ENCODE measurements at regions not wholly inside any gene's neighbourhood (a gene's known extent, or its start where the extent isn't known, plus 50 kb on each side); places are given as distances from the start of the nearest gene placed in this dataset.

DNA sequence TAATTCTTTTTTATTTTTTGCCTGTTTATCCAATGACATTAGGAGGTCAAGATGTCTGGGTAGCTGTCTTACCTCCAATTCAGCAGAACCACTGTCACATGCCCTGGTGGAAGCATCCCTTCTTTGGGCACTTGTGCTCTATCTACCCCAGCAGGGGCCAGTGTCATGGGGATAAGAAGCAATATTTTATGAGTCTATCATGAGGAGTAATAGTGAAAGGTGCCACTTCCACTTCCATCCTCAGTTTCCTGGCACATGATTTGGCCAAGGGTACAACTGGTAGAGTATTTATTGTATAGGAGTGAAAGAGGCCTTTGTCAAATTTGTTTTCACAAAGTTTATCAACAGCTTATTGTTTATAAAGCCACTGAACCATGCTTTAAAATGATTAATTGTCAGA is 112.5 kb downstream of the CCDC71L start:
- Histone ChIP-seq H3K36me3 (ENCODE audit: insufficient read depth, low read length) (no peaks in the 10 kb centered on the region), H4K20me1 (ENCODE audit: insufficient read depth, low read depth, low read length) (no peaks in the 10 kb centered on the region), H3K4me3 (ENCODE audit: low read length) (no peak overlapping the region), H3K4me2 (ENCODE audit: low read depth, low read length, poor library complexity, severe bottlenecking) (no peak overlapping the region), H3K9me3 (ENCODE audit: low read length) (no peaks in the 10 kb centered on the region), H3K27ac (ENCODE audit: low read length) (no peak overlapping the region), H3K9me2 (replicated peaks; ENCODE audit: insufficient read depth, low read length) (no peaks in the 10 kb centered on the region), H2AFZ (ENCODE audit: low read length) (no peak overlapping the region), H3K9ac (ENCODE audit: low read length) (no peak overlapping the region), H3K79me2 (ENCODE audit: low read length) (no peaks in the 10 kb centered on the region), H3K27me3 (ENCODE audit: low read length) (no peaks in the 10 kb centered on the region), H3K4me1 (ENCODE audit: low read length) (peaks cover 17% of the 10 kb centered on the region)
- DNase-seq = no peak

DNA sequence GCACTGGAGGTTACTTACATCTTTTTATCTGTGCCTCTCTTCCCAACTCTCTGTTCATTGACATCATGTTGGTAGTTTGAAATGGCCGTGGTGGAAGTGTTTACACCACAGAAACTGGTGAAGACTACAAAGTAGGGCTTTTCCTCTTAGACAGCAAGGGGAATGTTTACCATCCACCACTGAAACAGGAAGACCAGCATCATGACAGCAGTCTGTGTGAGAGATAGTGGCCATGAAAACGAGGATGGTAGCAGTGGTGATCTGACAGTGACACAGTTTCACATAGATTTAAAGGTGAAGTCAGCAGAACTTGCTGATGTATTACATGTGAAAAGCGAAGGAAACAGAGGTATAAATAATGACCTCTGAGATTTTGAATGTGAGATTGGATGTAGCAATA is 115.7 kb downstream of the CCDC71L start:
- no peaks in the 10 kb centered on the region for H3K79me2 ChIP-seq (ENCODE audit: low read length)
- no peaks in the 10 kb centered on the region for H3K9me3 ChIP-seq (ENCODE audit: low read length)
- no peak overlapping the region for H3K4me3 ChIP-seq (ENCODE audit: low read length)
- H3K4me1 ChIP-seq (ENCODE audit: low read length) = no peaks in the 10 kb centered on the region
- no peak overlapping the region for H2AFZ ChIP-seq (ENCODE audit: low read length)
- DNase-seq = no peak
- no peak overlapping the region for H3K9ac ChIP-seq (ENCODE audit: low read length)
- no peak overlapping the region for H3K4me2 ChIP-seq (ENCODE audit: low read depth, low read length, poor library complexity, severe bottlenecking)
- H3K9me2 ChIP-seq (replicated peaks; ENCODE audit: insufficient read depth, low read length) = no peaks in the 10 kb centered on the region
- H4K20me1 ChIP-seq (ENCODE audit: insufficient read depth, low read depth, low read length) = no peaks in the 10 kb centered on the region
- H3K36me3 ChIP-seq (ENCODE audit: insufficient read depth, low read length) = no peaks in the 10 kb centered on the region
- no peaks in the 10 kb centered on the region for H3K27me3 ChIP-seq (ENCODE audit: low read length)
- H3K27ac ChIP-seq (ENCODE audit: low read length) = no peak overlapping the region

DNA sequence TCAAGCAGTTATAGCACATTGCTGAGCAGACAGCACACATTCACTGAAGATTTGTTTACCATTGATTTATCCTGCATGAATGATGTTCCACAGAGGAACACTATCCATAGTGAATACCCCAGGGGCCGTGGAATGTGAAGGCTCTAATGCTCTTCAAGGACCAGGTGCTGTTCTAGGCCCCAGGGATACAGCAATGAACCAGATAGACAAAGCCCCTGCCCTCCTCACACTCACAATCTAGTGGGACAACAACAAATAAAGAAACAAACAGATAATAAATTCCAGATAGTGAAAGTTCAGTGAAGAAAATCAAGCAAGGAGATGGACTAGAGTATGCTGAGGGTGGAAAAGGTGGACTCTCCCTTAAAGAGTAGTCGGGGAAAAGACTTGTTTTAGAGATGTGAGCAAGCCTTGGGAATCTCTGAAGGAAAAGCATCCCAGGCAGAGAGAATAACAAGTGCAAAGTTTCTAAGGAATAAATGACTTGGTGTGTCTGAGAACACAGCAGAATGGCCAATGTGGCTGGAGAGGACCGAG is 117.7 kb downstream of the CCDC71L start:
- no peak for DNase-seq
- no peak overlapping the region for H2AFZ ChIP-seq (ENCODE audit: low read length)
- H3K79me2 ChIP-seq (ENCODE audit: low read length) = no peaks in the 10 kb centered on the region
- no peaks in the 10 kb centered on the region for H3K27me3 ChIP-seq (ENCODE audit: low read length)
- no peak overlapping the region for H3K4me2 ChIP-seq (ENCODE audit: low read depth, low read length, poor library complexity, severe bottlenecking)
- H3K4me3 ChIP-seq (ENCODE audit: low read length) = no peak overlapping the region
- no peaks in the 10 kb centered on the region for H3K4me1 ChIP-seq (ENCODE audit: low read length)
- no peak overlapping the region for H3K9ac ChIP-seq (ENCODE audit: low read length)
- no peaks in the 10 kb centered on the region for H3K36me3 ChIP-seq (ENCODE audit: insufficient read depth, low read length)
- H4K20me1 ChIP-seq (ENCODE audit: insufficient read depth, low read depth, low read length) = no peaks in the 10 kb centered on the region
- H3K27ac ChIP-seq (ENCODE audit: low read length) = no peak overlapping the region
- H3K9me3 ChIP-seq (ENCODE audit: low read length) = no peaks in the 10 kb centered on the region
- no peaks in the 10 kb centered on the region for H3K9me2 ChIP-seq (replicated peaks; ENCODE audit: insufficient read depth, low read length)

DNA sequence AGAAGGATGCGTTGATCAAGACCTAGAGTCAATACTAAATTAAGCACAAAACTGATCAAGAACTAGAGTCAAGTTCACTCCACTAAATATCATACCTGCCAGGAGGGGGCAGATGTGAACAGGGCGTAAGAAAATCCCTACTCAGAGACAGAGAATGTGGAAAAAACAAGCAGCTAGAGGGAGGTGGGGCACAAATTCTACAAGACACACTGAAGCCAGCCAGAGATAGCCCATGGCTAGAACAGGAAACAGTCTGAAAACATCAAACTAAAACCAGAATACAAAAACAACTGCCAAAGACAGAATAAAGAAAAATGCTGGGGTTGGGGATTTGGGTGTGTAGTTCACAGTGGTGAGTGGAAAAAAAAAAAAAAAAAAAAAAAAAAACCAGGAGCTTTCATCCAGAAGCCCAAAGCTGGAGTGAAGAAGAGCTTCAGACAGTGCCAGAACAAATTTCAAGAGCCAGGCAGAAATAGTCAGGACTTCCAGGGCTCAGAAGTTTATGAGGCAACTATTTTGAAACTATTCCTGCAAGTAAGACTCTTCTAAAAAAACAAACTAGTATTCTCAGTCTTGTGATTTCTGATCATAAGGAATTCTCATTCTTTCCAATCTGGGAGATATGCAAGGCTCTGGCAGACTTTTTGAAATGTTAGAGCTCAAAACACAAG is 118.3 kb downstream of the CCDC71L start:
- no peaks in the 10 kb centered on the region for H3K79me2 ChIP-seq (ENCODE audit: low read length)
- H3K4me3 ChIP-seq (ENCODE audit: low read length) = no peak overlapping the region
- H3K27ac ChIP-seq (ENCODE audit: low read length) = no peak overlapping the region
- no peaks in the 10 kb centered on the region for H3K36me3 ChIP-seq (ENCODE audit: insufficient read depth, low read length)
- no peaks in the 10 kb centered on the region for H4K20me1 ChIP-seq (ENCODE audit: insufficient read depth, low read depth, low read length)
- H3K9me2 ChIP-seq (replicated peaks; ENCODE audit: insufficient read depth, low read length) = no peaks in the 10 kb centered on the region
- H3K4me2 ChIP-seq (ENCODE audit: low read depth, low read length, poor library complexity, severe bottlenecking) = no peak overlapping the region
- H3K9ac ChIP-seq (ENCODE audit: low read length) = no peak overlapping the region
- H3K4me1 ChIP-seq (ENCODE audit: low read length) = no peaks in the 10 kb centered on the region
- no peak overlapping the region for H2AFZ ChIP-seq (ENCODE audit: low read length)
- no peaks in the 10 kb centered on the region for H3K27me3 ChIP-seq (ENCODE audit: low read length)
- peak; percentile 82 for DNase-seq
- no peaks in the 10 kb centered on the region for H3K9me3 ChIP-seq (ENCODE audit: low read length)

DNA sequence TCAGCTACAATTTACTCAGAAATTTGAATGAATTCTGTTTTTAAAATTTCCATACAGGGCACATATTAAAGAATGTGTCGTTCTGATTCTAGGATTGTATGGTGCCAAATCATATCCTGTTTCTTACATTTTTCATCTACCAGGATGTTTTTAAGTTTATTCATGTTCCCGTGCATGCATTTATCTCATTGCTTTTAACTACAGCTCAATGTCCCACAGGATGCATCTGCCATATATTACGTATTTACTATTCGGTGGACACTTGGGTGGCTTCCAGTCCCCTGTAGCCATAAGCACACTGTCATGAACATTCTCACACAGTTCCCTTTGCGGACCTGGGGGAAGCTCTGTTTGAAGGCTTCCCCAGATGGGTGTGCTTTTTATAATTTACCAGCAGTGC is 122.3 kb downstream of the CCDC71L start:
- H3K9me2 ChIP-seq (replicated peaks; ENCODE audit: insufficient read depth, low read length) = no peaks in the 10 kb centered on the region
- H3K79me2 ChIP-seq (ENCODE audit: low read length) = no peaks in the 10 kb centered on the region
- no peak for DNase-seq
- no peak overlapping the region for H3K4me2 ChIP-seq (ENCODE audit: low read depth, low read length, poor library complexity, severe bottlenecking)
- H3K9me3 ChIP-seq (ENCODE audit: low read length) = no peaks in the 10 kb centered on the region
- H3K27ac ChIP-seq (ENCODE audit: low read length) = no peak overlapping the region
- no peaks in the 10 kb centered on the region for H4K20me1 ChIP-seq (ENCODE audit: insufficient read depth, low read depth, low read length)
- no peak overlapping the region for H3K9ac ChIP-seq (ENCODE audit: low read length)
- H3K36me3 ChIP-seq (ENCODE audit: insufficient read depth, low read length) = no peaks in the 10 kb centered on the region
- H3K4me1 ChIP-seq (ENCODE audit: low read length) = no peaks in the 10 kb centered on the region
- no peaks in the 10 kb centered on the region for H3K27me3 ChIP-seq (ENCODE audit: low read length)
- H2AFZ ChIP-seq (ENCODE audit: low read length) = no peak overlapping the region
- no peak overlapping the region for H3K4me3 ChIP-seq (ENCODE audit: low read length)

DNA sequence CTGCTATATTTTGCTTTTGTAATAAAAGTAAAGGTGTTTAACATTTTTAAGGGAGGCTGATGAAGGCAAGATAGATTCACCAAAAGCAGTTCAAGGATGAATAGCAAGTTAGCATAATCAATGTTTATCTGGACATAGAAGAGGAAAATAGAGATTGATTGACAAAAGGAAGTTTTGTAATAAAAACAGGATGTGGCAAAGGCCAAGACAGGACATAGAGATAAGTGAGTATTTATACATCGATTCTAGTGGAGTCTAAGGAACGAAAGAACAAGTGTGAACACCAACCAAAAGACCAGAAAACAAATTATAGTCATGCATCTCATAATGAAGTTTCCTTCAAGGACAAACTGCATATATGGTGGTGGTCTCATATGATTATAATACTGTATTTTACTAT is 123.8 kb downstream of the CCDC71L start:
- no peaks in the 10 kb centered on the region for H3K9me3 ChIP-seq (ENCODE audit: low read length)
- H3K9ac ChIP-seq (ENCODE audit: low read length) = no peak overlapping the region
- no peaks in the 10 kb centered on the region for H4K20me1 ChIP-seq (ENCODE audit: insufficient read depth, low read depth, low read length)
- H3K9me2 ChIP-seq (replicated peaks; ENCODE audit: insufficient read depth, low read length) = no peaks in the 10 kb centered on the region
- H3K4me1 ChIP-seq (ENCODE audit: low read length) = no peaks in the 10 kb centered on the region
- H3K27me3 ChIP-seq (ENCODE audit: low read length) = no peaks in the 10 kb centered on the region
- DNase-seq = no peak
- no peak overlapping the region for H3K4me2 ChIP-seq (ENCODE audit: low read depth, low read length, poor library complexity, severe bottlenecking)
- H3K36me3 ChIP-seq (ENCODE audit: insufficient read depth, low read length) = no peaks in the 10 kb centered on the region
- no peak overlapping the region for H3K4me3 ChIP-seq (ENCODE audit: low read length)
- H2AFZ ChIP-seq (ENCODE audit: low read length) = no peak overlapping the region
- no peaks in the 10 kb centered on the region for H3K79me2 ChIP-seq (ENCODE audit: low read length)
- no peak overlapping the region for H3K27ac ChIP-seq (ENCODE audit: low read length)

DNA sequence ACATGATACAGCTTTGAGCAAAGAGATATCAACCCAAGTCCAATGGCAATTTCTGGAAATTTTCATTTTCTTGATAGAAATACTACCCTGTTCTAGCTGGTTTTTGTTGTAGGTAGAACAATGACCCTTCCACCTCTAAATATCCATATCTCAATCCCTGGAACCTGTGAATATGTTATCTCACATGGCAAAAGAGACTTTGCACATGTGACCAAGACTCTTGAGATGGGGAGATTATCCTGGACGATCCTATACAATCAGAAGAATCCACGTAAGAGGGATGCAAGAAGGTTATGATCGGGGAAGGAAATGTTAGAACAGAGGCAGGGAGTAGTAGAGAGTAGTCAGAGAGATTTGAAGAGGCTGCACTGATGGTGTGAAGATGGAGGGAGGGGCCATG is 124.9 kb downstream of the CCDC71L start:
- H3K4me2 ChIP-seq (ENCODE audit: low read depth, low read length, poor library complexity, severe bottlenecking) = no peak overlapping the region
- no peak overlapping the region for H3K4me3 ChIP-seq (ENCODE audit: low read length)
- no peak overlapping the region for H2AFZ ChIP-seq (ENCODE audit: low read length)
- H3K9me2 ChIP-seq (replicated peaks; ENCODE audit: insufficient read depth, low read length) = no peaks in the 10 kb centered on the region
- DNase-seq = no peak
- H3K79me2 ChIP-seq (ENCODE audit: low read length) = no peaks in the 10 kb centered on the region
- no peak overlapping the region for H3K27ac ChIP-seq (ENCODE audit: low read length)
- H4K20me1 ChIP-seq (ENCODE audit: insufficient read depth, low read depth, low read length) = no peaks in the 10 kb centered on the region
- H3K9me3 ChIP-seq (ENCODE audit: low read length) = no peaks in the 10 kb centered on the region
- H3K36me3 ChIP-seq (ENCODE audit: insufficient read depth, low read length) = no peaks in the 10 kb centered on the region
- H3K4me1 ChIP-seq (ENCODE audit: low read length) = no peaks in the 10 kb centered on the region
- H3K9ac ChIP-seq (ENCODE audit: low read length) = no peak overlapping the region
- H3K27me3 ChIP-seq (ENCODE audit: low read length) = no peaks in the 10 kb centered on the region

DNA sequence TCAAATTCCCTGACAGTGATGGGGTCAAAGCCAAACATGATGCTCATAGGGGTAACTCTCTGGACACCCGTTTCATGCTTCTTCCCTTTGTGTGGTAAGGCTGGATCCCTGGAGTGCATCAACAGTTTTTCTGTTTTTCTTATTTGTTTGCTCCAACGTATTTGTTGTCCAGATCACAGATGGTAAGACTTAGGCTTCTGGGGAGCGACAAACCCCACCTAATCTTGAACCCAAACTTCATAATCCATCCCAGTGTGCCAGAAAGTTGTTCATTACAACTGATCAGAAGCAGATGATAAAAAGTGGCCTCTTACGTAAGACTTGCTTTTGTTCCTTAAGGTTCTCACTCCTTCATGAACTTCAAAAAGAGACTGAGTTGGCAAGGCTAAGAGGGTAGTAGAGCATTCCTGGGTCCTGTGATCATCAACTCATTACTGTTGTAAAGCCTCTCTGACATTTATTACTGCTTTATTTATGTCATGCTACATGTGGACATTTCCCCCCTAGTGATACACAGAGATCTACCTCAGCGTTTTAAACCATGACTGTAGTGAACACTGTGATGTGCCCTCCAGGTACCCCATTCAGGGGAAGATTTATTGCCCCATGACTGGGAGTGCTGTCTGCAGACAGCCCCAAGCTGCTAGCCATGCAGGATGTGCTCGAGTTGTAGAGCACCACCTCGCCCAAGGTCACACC is 125.6 kb downstream of the CCDC71L start:
- no peak for DNase-seq
- H3K79me2 ChIP-seq (ENCODE audit: low read length) = no peaks in the 10 kb centered on the region
- no peaks in the 10 kb centered on the region for H3K27me3 ChIP-seq (ENCODE audit: low read length)
- H3K27ac ChIP-seq (ENCODE audit: low read length) = no peak overlapping the region
- no peaks in the 10 kb centered on the region for H3K36me3 ChIP-seq (ENCODE audit: insufficient read depth, low read length)
- no peak overlapping the region for H3K4me2 ChIP-seq (ENCODE audit: low read depth, low read length, poor library complexity, severe bottlenecking)
- H3K9ac ChIP-seq (ENCODE audit: low read length) = no peak overlapping the region
- H3K4me1 ChIP-seq (ENCODE audit: low read length) = no peaks in the 10 kb centered on the region
- H3K9me2 ChIP-seq (replicated peaks; ENCODE audit: insufficient read depth, low read length) = no peaks in the 10 kb centered on the region
- no peaks in the 10 kb centered on the region for H3K9me3 ChIP-seq (ENCODE audit: low read length)
- no peak overlapping the region for H2AFZ ChIP-seq (ENCODE audit: low read length)
- H3K4me3 ChIP-seq (ENCODE audit: low read length) = no peak overlapping the region
- no peaks in the 10 kb centered on the region for H4K20me1 ChIP-seq (ENCODE audit: insufficient read depth, low read depth, low read length)

Measured in Karpas-422 (cell line).